Choroid plexus epithelial cell (primary cell): ENCODE measurements at regions not wholly inside any gene's neighbourhood (a gene's known extent, or its start where the extent isn't known, plus 50 kb on each side); places are given as distances from the start of the nearest gene placed in this dataset.

ENCODE experiments used
- DNase-seq: peaks from one replicate; pipeline ENCODE4 v3.0.0-alpha.2; 2010; ENCODE audit warnings: low read depth
- H3K4me3 ChIP-seq: 2 replicates; pipeline ENCODE4 v1.5.1; 2011; ENCODE audit warnings: low read depth, mild to moderate bottlenecking, control low read depth, low read length, moderate library complexity
- CTCF ChIP-seq: conservative IDR thresholded peaks from 2 replicates; pipeline ENCODE4 v1.5.1; 2011; ENCODE audit warnings: low read depth, mild to moderate bottlenecking, control low read depth, inconsistent platforms, low read length, moderate library complexity

- no peak for DNase-seq
- no peak for TF ChIP-seq CTCF
- H3K4me3 ChIP-seq, result no peak overlapping the region
These were observed 300.2 kb upstream of the RBMS3 start for GRCh38 chr3:28980631-28981030.

GRCh38 chr3:28982906-28983305 lies 298.0 kb upstream of the RBMS3 start:
- DNase-seq, result no peak
- H3K4me3 ChIP-seq, result no peak overlapping the region
- TF ChIP-seq CTCF, result no peak

- no peak for TF ChIP-seq CTCF
- no peak overlapping the region for H3K4me3 ChIP-seq
- DNase-seq, result no peak
These were observed 293.9 kb upstream of the RBMS3 start for GRCh38 chr3:28986922-28987321.

- TF ChIP-seq CTCF, result no peak
- peak; percentile 4 for DNase-seq
- no peak overlapping the region for H3K4me3 ChIP-seq
These were observed 291.2 kb upstream of the RBMS3 start for GRCh38 chr3:28989646-28990089.

- TF ChIP-seq CTCF, result no peak
- DNase-seq, result no peak
- no peak overlapping the region for H3K4me3 ChIP-seq
These were observed 286.5 kb upstream of the RBMS3 start for GRCh38 chr3:28994161-28994905.

GRCh38 chr3:29004885-29005599 lies 275.8 kb upstream of the RBMS3 start:
- no peak overlapping the region for H3K4me3 ChIP-seq
- no peak for DNase-seq
- TF ChIP-seq CTCF, result no peak
